ENCODE measurements at regions not wholly inside any gene's neighbourhood (a gene's known extent, or its start where the extent isn't known, plus 50 kb on each side); places are given as distances from the start of the nearest gene placed in this dataset.

GRCh38 chr7:10468908-10469307 lies 504.8 kb upstream of the PHF14 start:
- Histone ChIP-seq H3K4me3 (ENCODE audit: low read depth, low read length) (no peak overlapping the region), H3K27ac (ENCODE audit: low read depth, low read length) (no peak overlapping the region), H3K27me3 (ENCODE audit: control insufficient read depth, insufficient read depth, low read length) (no peaks in the 10 kb centered on the region), H3K9me3 (ENCODE audit: control insufficient read depth, insufficient read depth, low read length) (no peaks in the 10 kb centered on the region; the same call in 1 of the 2 replicates)
- DNase-seq (ENCODE audit: low read depth, low spot score) = no peak
- CTCF ChIA-PET = no interaction called here
- no peak for TF ChIP-seq CTCF (IDR thresholded peaks at IDR 0.05; ENCODE audit: low read depth, low read length)
- POLR2A ChIA-PET = no interaction called here

- no peak for TF ChIP-seq CTCF (IDR thresholded peaks at IDR 0.05; ENCODE audit: low read depth, low read length)
- ChIA-PET POLR2A (no interaction called here), CTCF (no interaction called here)
- Histone ChIP-seq H3K27me3 (ENCODE audit: control insufficient read depth, insufficient read depth, low read length) (no peaks in the 10 kb centered on the region), H3K4me3 (ENCODE audit: low read depth, low read length) (no peak overlapping the region), H3K27ac (ENCODE audit: low read depth, low read length) (no peak overlapping the region), H3K9me3 (ENCODE audit: control insufficient read depth, insufficient read depth, low read length) (no peaks in the 10 kb centered on the region; the same call in 1 of the 2 replicates)
- DNase-seq (ENCODE audit: low read depth, low spot score) = no peak
Observed at GRCh38 chr7:10469476-10469875, 504.2 kb upstream of the PHF14 start.

- CTCF ChIA-PET = no interaction called here
- no peak for DNase-seq (ENCODE audit: low read depth, low spot score)
- Histone ChIP-seq H3K27me3 (ENCODE audit: control insufficient read depth, insufficient read depth, low read length) (no peaks in the 10 kb centered on the region), H3K4me3 (ENCODE audit: low read depth, low read length) (no peak overlapping the region), H3K27ac (ENCODE audit: low read depth, low read length) (no peak overlapping the region), H3K9me3 (ENCODE audit: control insufficient read depth, insufficient read depth, low read length) (peaks cover 3% of the 10 kb centered on the region)
- POLR2A ChIA-PET = no interaction called here
- no peak for TF ChIP-seq CTCF (IDR thresholded peaks at IDR 0.05; ENCODE audit: low read depth, low read length)
Observed at GRCh38 chr7:10471280-10472058, 502.2 kb upstream of the PHF14 start.

GRCh38 chr7:10472115-10472514 lies 501.6 kb upstream of the PHF14 start:
- Histone ChIP-seq H3K27ac (ENCODE audit: low read depth, low read length) (no peak overlapping the region), H3K9me3 (ENCODE audit: control insufficient read depth, insufficient read depth, low read length) (peaks cover 10% of the 10 kb centered on the region), H3K27me3 (ENCODE audit: control insufficient read depth, insufficient read depth, low read length) (no peaks in the 10 kb centered on the region), H3K4me3 (ENCODE audit: low read depth, low read length) (no peak overlapping the region)
- POLR2A ChIA-PET = no interaction called here
- no peak for TF ChIP-seq CTCF (IDR thresholded peaks at IDR 0.05; ENCODE audit: low read depth, low read length)
- CTCF ChIA-PET = no interaction called here
- DNase-seq (ENCODE audit: low read depth, low spot score) = no peak

- no peak for TF ChIP-seq CTCF (IDR thresholded peaks at IDR 0.05; ENCODE audit: low read depth, low read length)
- CTCF ChIA-PET = no interaction called here
- peaks cover 10% of the 10 kb centered on the region for H3K9me3 ChIP-seq (ENCODE audit: control insufficient read depth, insufficient read depth, low read length)
- H3K27me3 ChIP-seq (ENCODE audit: control insufficient read depth, insufficient read depth, low read length) = no peaks in the 10 kb centered on the region
- no peak overlapping the region for H3K27ac ChIP-seq (ENCODE audit: low read depth, low read length)
- DNase-seq (ENCODE audit: low read depth, low spot score) = no peak
- H3K4me3 ChIP-seq (ENCODE audit: low read depth, low read length) = no peak overlapping the region
- POLR2A ChIA-PET = no interaction called here
Observed at GRCh38 chr7:10473569-10473968, 500.1 kb upstream of the PHF14 start.

Data from AG04450 (cell line).